H9 (cell line): ENCODE measurements at regions not wholly inside any gene's neighbourhood (a gene's known extent, or its start where the extent isn't known, plus 50 kb on each side); places are given as distances from the start of the nearest gene placed in this dataset.

Experiments
- DNase-seq: peaks from one replicate; pipeline ENCODE4 v3.0.0-alpha.2; 2017
- H2AFZ ChIP-seq: one replicate; pipeline ENCODE4 v1.6.1; 2013; ENCODE audit warnings: mild to moderate bottlenecking, low read length, control low read depth, moderate library complexity
- H2AK5ac ChIP-seq: 2 replicates; pipeline ENCODE4 v1.6.1; 2013; ENCODE audit warnings: low read length, control low read depth, mixed read lengths; ENCODE audit not compliant: insufficient read length
- H2BK120ac ChIP-seq: one replicate; pipeline ENCODE4 v1.6.1; 2013; ENCODE audit warnings: low read depth, mild to moderate bottlenecking, low read length, control low read depth, inconsistent platforms; ENCODE audit not compliant: poor library complexity, severe bottlenecking
- H2BK12ac ChIP-seq: 2 replicates; pipeline ENCODE4 v1.6.1; 2013; ENCODE audit warnings: low read length, control low read depth, mixed read lengths, low read depth; ENCODE audit not compliant: insufficient read length
- H2BK15ac ChIP-seq: 2 replicates; pipeline ENCODE4 v1.6.1; 2013; ENCODE audit warnings: low read depth, low read length, control low read depth
- H2BK20ac ChIP-seq: one replicate; pipeline ENCODE4 v1.6.1; 2013; ENCODE audit warnings: low read depth, mild to moderate bottlenecking, low read length, control low read depth, inconsistent platforms; ENCODE audit not compliant: poor library complexity, severe bottlenecking
- H2BK5ac ChIP-seq: 2 replicates; pipeline ENCODE4 v1.6.1; 2013; ENCODE audit warnings: low read length, control low read depth, mixed read lengths; ENCODE audit not compliant: insufficient read length
- H3K14ac ChIP-seq: 2 replicates; pipeline ENCODE4 v1.6.1; 2013; ENCODE audit warnings: low read length, control low read depth; ENCODE audit not compliant: insufficient read depth
- H3K18ac ChIP-seq: 2 replicates; pipeline ENCODE4 v1.6.1; 2013; ENCODE audit warnings: low read depth, mild to moderate bottlenecking, mixed read lengths, low read length, control low read depth; ENCODE audit not compliant: insufficient read length
- H3K23ac ChIP-seq: 2 replicates; pipeline ENCODE4 v1.6.1; 2013; ENCODE audit warnings: low read length, control low read depth, mixed read lengths, low read depth; ENCODE audit not compliant: insufficient read length
- H3K23me2 ChIP-seq: 2 replicates; pipeline ENCODE4 v1.6.1; 2013; ENCODE audit warnings: low read depth, mild to moderate bottlenecking, mixed read lengths, low read length, control low read depth; ENCODE audit not compliant: insufficient read length, poor library complexity, severe bottlenecking
- H3K27ac ChIP-seq: 2 replicates; pipeline ENCODE4 v1.5.1; 2013; ENCODE audit warnings: low read length, control low read depth, mixed read lengths, low read depth; ENCODE audit not compliant: insufficient read length
- H3K27me3 ChIP-seq: 2 replicates; pipeline ENCODE4 v1.6.1; 2013; ENCODE audit warnings: low read length, control low read depth, inconsistent platforms; ENCODE audit not compliant: insufficient read depth
- H3K4ac ChIP-seq: 2 replicates; pipeline ENCODE4 v1.6.1; 2013; ENCODE audit warnings: low read depth, mild to moderate bottlenecking, control low read depth, inconsistent platforms, low read length, moderate library complexity
- H3K4me1 ChIP-seq: 2 replicates; pipeline ENCODE4 v1.6.1; 2013; ENCODE audit warnings: low read length, control low read depth, inconsistent platforms; ENCODE audit not compliant: insufficient read depth
- H3K4me2 ChIP-seq: 2 replicates; pipeline ENCODE4 v1.6.1; 2013; ENCODE audit warnings: low read length, control low read depth, mixed read lengths; ENCODE audit not compliant: insufficient read length, insufficient read depth
- H3K56ac ChIP-seq: 2 replicates; pipeline ENCODE4 v1.6.1; 2013; ENCODE audit warnings: low read depth, mild to moderate bottlenecking, mixed read lengths, low read length, control low read depth; ENCODE audit not compliant: insufficient read length
- H3K79me1 ChIP-seq: 2 replicates; pipeline ENCODE4 v1.6.1; 2013; ENCODE audit warnings: low read depth, mild to moderate bottlenecking, moderate library complexity, low read length, control low read depth, inconsistent platforms; ENCODE audit not compliant: insufficient read depth, poor library complexity, severe bottlenecking
- H3K79me2 ChIP-seq: 2 replicates; pipeline ENCODE4 v1.6.1; 2013; ENCODE audit warnings: low read length, control low read depth, inconsistent platforms; ENCODE audit not compliant: insufficient read depth
- H3K9ac ChIP-seq: 2 replicates; pipeline ENCODE4 v1.6.1; 2013; ENCODE audit warnings: low read length, control low read depth, mixed read lengths; ENCODE audit not compliant: insufficient read length; ENCODE audit errors: extremely low read depth
- H3K9me3 ChIP-seq: one replicate; pipeline ENCODE4 v1.6.1; 2013; ENCODE audit warnings: low read depth, low read length, inconsistent platforms; ENCODE audit not compliant: control insufficient read depth
- H3T11ph ChIP-seq: one replicate; pipeline ENCODE4 v1.6.1; 2013; ENCODE audit warnings: mild to moderate bottlenecking, low read length, control low read depth, inconsistent platforms
- H4K20me1 ChIP-seq: one replicate; pipeline ENCODE4 v1.6.1; 2013; ENCODE audit not compliant: control insufficient read depth, insufficient read length, insufficient read depth
- H4K5ac ChIP-seq: 2 replicates; pipeline ENCODE4 v1.6.1; 2013; ENCODE audit warnings: low read depth, mild to moderate bottlenecking, mixed read lengths, low read length, control low read depth; ENCODE audit not compliant: insufficient read length
- H4K8ac ChIP-seq: replicated peaks from 2 replicates; pipeline ENCODE4 v1.6.1; 2013; ENCODE audit warnings: low read length, control low read depth, mixed read lengths, low read depth; ENCODE audit not compliant: insufficient read length
- H4K91ac ChIP-seq: 2 replicates; pipeline ENCODE4 v1.6.1; 2013; ENCODE audit warnings: low read depth, mild to moderate bottlenecking, moderate library complexity, mixed read lengths, low read length, control low read depth; ENCODE audit not compliant: insufficient read length
- H3K27ac Mint-ChIP-seq, 3 experiments: 2 replicates in 2 of 3; 3 replicates in 1 of 3; pipeline ENCODE4 v1.8.0; 2020 to 2021; ENCODE audit warnings: mixed read lengths in 3 of 3, mild to moderate bottlenecking in 1 of 3, moderate library complexity in 1 of 3
- H3K27me3 Mint-ChIP-seq: 2 replicates; pipeline ENCODE4 v1.8.0; 2021; ENCODE audit warnings: low read depth, mild to moderate bottlenecking, moderate library complexity, mixed read lengths
- H3K36me3 Mint-ChIP-seq, 3 experiments: 2 replicates in 2 of 3; 3 replicates in 1 of 3; pipeline ENCODE4 v1.8.0; 2020 to 2021; ENCODE audit warnings: low read depth in 3 of 3, mixed read lengths in 3 of 3; ENCODE audit not compliant: insufficient read depth in 1 of 3
- H3K4me1 Mint-ChIP-seq, 2 experiments: 2 replicates each; pipeline ENCODE4 v1.8.0; 2020; ENCODE audit warnings: mixed read lengths in 2 of 2
- H3K4me3 Mint-ChIP-seq, 2 experiments: 2 replicates in 1 of 2; 3 replicates in 1 of 2; pipeline ENCODE4 v1.8.0; 2020 to 2021; ENCODE audit warnings: mild to moderate bottlenecking in 2 of 2, mixed read lengths in 2 of 2, moderate library complexity in 1 of 2
- H3K9me3 Mint-ChIP-seq, 2 experiments: 2 replicates in 1 of 2; 3 replicates in 1 of 2; pipeline ENCODE4 v1.8.0; 2020; ENCODE audit warnings: mild to moderate bottlenecking in 2 of 2, mixed read lengths in 2 of 2, moderate library complexity in 1 of 2
- WGBS: extraction: QIAGEN DNeasy Blood & Tissue Kit; methylation state at CpG from one replicate; pipeline ENCODE4 v1.1.7; 2013; ENCODE audit warnings: missing lambda C conversion rate, low lambda C conversion rate, mixed read lengths; ENCODE audit not compliant: insufficient read length; ENCODE audit errors: extremely low coverage; 5-methylcytosine and 5-hydroxymethylcytosine counted together
- TF ChIP-seq, protein P1 (sequence below): fragments of 200-600 bp; sonication (generic); conservative IDR thresholded peaks from 3 replicates; pipeline ENCODE4 v1.8.0; 2021; ENCODE audit warnings: antibody characterized with exemption, mild to moderate bottlenecking

GRCh38 chr21:27740084-27740483 is 773.2 kb upstream of the ADAMTS5 start:
- H3K4ac ChIP-seq, result no peak overlapping the region
- TF ChIP-seq, protein P1, sequence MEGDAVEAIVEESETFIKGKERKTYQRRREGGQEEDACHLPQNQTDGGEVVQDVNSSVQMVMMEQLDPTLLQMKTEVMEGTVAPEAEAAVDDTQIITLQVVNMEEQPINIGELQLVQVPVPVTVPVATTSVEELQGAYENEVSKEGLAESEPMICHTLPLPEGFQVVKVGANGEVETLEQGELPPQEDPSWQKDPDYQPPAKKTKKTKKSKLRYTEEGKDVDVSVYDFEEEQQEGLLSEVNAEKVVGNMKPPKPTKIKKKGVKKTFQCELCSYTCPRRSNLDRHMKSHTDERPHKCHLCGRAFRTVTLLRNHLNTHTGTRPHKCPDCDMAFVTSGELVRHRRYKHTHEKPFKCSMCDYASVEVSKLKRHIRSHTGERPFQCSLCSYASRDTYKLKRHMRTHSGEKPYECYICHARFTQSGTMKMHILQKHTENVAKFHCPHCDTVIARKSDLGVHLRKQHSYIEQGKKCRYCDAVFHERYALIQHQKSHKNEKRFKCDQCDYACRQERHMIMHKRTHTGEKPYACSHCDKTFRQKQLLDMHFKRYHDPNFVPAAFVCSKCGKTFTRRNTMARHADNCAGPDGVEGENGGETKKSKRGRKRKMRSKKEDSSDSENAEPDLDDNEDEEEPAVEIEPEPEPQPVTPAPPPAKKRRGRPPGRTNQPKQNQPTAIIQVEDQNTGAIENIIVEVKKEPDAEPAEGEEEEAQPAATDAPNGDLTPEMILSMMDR, result no peak
- no peak overlapping the region for H3K27ac ChIP-seq
- no peaks in the 10 kb centered on the region for H3K79me2 ChIP-seq
- H3K9ac ChIP-seq, result no peak overlapping the region
- no peak overlapping the region for H2AK5ac ChIP-seq
- peaks cover 0 to 7% (median 4%) of the 10 kb centered on the region in 3 experiments; a peak in 5 of 7 replicates for H3K36me3 Mint-ChIP-seq
- H3K18ac ChIP-seq, result no peak overlapping the region
- no peak for DNase-seq
- no peak overlapping the region for H2AFZ ChIP-seq
- peaks cover 5% of the 10 kb centered on the region in 2 experiments; a peak in 3 of 4 replicates for H3K4me1 Mint-ChIP-seq
- no peak overlapping the region for H3K56ac ChIP-seq
- H3K27ac Mint-ChIP-seq, result no peak overlapping the region
- no peak overlapping the region for H2BK5ac ChIP-seq
- H3K4me1 ChIP-seq, result no peaks in the 10 kb centered on the region
- no peak overlapping the region for H4K91ac ChIP-seq
- no peak overlapping the region for H3K23ac ChIP-seq
- H3K9me3 ChIP-seq, result no peaks in the 10 kb centered on the region
- no peaks in the 10 kb centered on the region for H3K23me2 ChIP-seq
- no peak overlapping the region for H2BK15ac ChIP-seq
- H2BK120ac ChIP-seq, result no peak overlapping the region
- no peak overlapping the region for H4K8ac ChIP-seq
- no peak overlapping the region for H2BK20ac ChIP-seq
- no peaks in the 10 kb centered on the region for H4K20me1 ChIP-seq
- peaks cover 3 to 11% of the 10 kb centered on the region in 2 experiments for H3K9me3 Mint-ChIP-seq
- no peaks in the 10 kb centered on the region; the same call in 1 of the 2 replicates for H3K27me3 Mint-ChIP-seq
- H4K5ac ChIP-seq, result no peak overlapping the region
- no peaks in the 10 kb centered on the region for H3K79me1 ChIP-seq
- no peak overlapping the region for H3K4me2 ChIP-seq
- no peak overlapping the region for H3K4me3 Mint-ChIP-seq
- no CpG with 5 or more reads among the region's 5 CpGs for WGBS
- no peak overlapping the region for H3T11ph ChIP-seq
- no peak overlapping the region for H2BK12ac ChIP-seq
- no peak overlapping the region for H3K14ac ChIP-seq
- H3K27me3 ChIP-seq, result no peaks in the 10 kb centered on the region; the same call in 1 of the 2 replicates
